ENCODE measurements at regions not wholly inside any gene's neighbourhood (a gene's known extent, or its start where the extent isn't known, plus 50 kb on each side); places are given as distances from the start of the nearest gene placed in this dataset.

GRCh38 chr6:97653076-97653475, 370.1 kb upstream of the MMS22L start:
- TF ChIP-seq CTCF (conservative IDR thresholded peaks at IDR 0.05; ENCODE audit: low read length) (no peak), EZH2phosphoT487 (IDR thresholded peaks at IDR 0.05; ENCODE audit: borderline replicate concordance) (no peak)
